Heart left ventricle (tissue), 13 donors: ENCODE measurements at regions not wholly inside any gene's neighbourhood (a gene's known extent, or its start where the extent isn't known, plus 50 kb on each side); places are given as distances from the start of the nearest gene placed in this dataset.

Experiments
- POLR2A ChIP-seq, 2 donors: fragments of 450-650 bp; IDR thresholded peaks; one replicate each; pipeline ENCODE4 v1.6.1; 2017; ENCODE audit warnings: antibody characterized with exemption in 2 of 2, mild to moderate bottlenecking in 2 of 2, moderate library complexity in 2 of 2
- TF ChIP-seq, protein P1 (sequence below), 12 donors: fragments of 200-600 bp; sonication (generic) in 4 of 12; IDR thresholded peaks; one replicate each; pipeline versions ENCODE4 v1.5.0 to v1.8.0; 2018 to 2022; ENCODE audit warnings: antibody characterized with exemption in 12 of 12, mild to moderate bottlenecking in 5 of 12
- donor health status: ischemic (EF 13 %, LVEDD 7.1; RV severe dilation, severe dysfunction).
- donor health status: DM: no; HTN: yes; CAD: no.
- donor health status: DM: no; HTN: no; CAD: no.
- donor health status: ischemic (EF 25% LVEDD 6.9; RV normal size, moderate dysfunction).
- donor health status: ischemic (EF 25% LVEDD 5.7; RV mildly dilated, moderate dysfunction).
- donor health status: ischemic (EF 35%, LVEDD 5.7; RV mildly dilated, moderate dysfunction).
- donor health status: nonischemic (EF 11% LVEDD 7.7; RV severe dilation, severe dysfunction).
- donor health status: DM: yes; HTN: yes; CAD: no.
- donor health status: PGD.
- donor health status: ischemic (EF 29% LVEDD 5.4; RV normal size, mild dysfunction).
- donor health status: nonischemic (EF 23%, LVEDD 6.1; RV moderate dilation, normal function).

- TF ChIP-seq, protein P1, sequence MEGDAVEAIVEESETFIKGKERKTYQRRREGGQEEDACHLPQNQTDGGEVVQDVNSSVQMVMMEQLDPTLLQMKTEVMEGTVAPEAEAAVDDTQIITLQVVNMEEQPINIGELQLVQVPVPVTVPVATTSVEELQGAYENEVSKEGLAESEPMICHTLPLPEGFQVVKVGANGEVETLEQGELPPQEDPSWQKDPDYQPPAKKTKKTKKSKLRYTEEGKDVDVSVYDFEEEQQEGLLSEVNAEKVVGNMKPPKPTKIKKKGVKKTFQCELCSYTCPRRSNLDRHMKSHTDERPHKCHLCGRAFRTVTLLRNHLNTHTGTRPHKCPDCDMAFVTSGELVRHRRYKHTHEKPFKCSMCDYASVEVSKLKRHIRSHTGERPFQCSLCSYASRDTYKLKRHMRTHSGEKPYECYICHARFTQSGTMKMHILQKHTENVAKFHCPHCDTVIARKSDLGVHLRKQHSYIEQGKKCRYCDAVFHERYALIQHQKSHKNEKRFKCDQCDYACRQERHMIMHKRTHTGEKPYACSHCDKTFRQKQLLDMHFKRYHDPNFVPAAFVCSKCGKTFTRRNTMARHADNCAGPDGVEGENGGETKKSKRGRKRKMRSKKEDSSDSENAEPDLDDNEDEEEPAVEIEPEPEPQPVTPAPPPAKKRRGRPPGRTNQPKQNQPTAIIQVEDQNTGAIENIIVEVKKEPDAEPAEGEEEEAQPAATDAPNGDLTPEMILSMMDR (IDR thresholded peaks at IDR 0.05): no peak
- TF ChIP-seq POLR2A (IDR thresholded peaks at IDR 0.05): no peak
Measured at GRCh38 chr17:6304894-6305612, 129.9 kb downstream of the AIPL1 start.
